ENCODE measurements at regions not wholly inside any gene's neighbourhood (a gene's known extent, or its start where the extent isn't known, plus 50 kb on each side); places are given as distances from the start of the nearest gene placed in this dataset.

DNA sequence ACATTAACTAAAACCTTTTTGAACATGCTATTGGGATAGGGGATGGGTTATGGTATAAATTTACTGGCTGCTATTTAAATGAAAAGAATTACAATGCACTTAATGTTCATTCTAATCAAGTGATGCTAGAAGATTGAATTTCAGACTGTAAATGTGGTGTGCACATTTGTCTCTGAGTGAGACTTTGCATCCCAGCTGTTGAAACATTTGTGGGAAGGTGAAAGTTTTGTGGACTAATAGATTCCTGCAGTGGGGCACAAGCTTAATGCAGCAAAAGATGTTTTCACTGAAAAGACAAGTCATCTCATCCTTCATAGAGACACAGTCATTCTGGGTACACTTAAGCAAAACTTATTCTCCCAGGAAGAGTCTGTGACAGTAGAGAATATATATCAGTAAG lies 323.6 kb downstream of the NFIB start:
- TF ChIP-seq, protein P1, sequence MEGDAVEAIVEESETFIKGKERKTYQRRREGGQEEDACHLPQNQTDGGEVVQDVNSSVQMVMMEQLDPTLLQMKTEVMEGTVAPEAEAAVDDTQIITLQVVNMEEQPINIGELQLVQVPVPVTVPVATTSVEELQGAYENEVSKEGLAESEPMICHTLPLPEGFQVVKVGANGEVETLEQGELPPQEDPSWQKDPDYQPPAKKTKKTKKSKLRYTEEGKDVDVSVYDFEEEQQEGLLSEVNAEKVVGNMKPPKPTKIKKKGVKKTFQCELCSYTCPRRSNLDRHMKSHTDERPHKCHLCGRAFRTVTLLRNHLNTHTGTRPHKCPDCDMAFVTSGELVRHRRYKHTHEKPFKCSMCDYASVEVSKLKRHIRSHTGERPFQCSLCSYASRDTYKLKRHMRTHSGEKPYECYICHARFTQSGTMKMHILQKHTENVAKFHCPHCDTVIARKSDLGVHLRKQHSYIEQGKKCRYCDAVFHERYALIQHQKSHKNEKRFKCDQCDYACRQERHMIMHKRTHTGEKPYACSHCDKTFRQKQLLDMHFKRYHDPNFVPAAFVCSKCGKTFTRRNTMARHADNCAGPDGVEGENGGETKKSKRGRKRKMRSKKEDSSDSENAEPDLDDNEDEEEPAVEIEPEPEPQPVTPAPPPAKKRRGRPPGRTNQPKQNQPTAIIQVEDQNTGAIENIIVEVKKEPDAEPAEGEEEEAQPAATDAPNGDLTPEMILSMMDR (conservative IDR thresholded peaks at IDR 0.05; ENCODE audit: low read depth in 2 of 2) = no peak
- TF ChIP-seq EZH2phosphoT487 (IDR thresholded peaks at IDR 0.05; ENCODE audit: unreplicated experiment) = no peak
- TF ChIP-seq CREB1 (CRISPR knock-in tag; IDR thresholded peaks at IDR 0.05; ENCODE audit: low read depth) = no peak
- no peak for TF ChIP-seq POLR2AphosphoS5 (IDR thresholded peaks at IDR 0.05; ENCODE audit: low read depth)
- TF ChIP-seq JUNB (IDR thresholded peaks at IDR 0.05; ENCODE audit: unreplicated experiment) = no peak
- TF ChIP-seq, protein P2, sequence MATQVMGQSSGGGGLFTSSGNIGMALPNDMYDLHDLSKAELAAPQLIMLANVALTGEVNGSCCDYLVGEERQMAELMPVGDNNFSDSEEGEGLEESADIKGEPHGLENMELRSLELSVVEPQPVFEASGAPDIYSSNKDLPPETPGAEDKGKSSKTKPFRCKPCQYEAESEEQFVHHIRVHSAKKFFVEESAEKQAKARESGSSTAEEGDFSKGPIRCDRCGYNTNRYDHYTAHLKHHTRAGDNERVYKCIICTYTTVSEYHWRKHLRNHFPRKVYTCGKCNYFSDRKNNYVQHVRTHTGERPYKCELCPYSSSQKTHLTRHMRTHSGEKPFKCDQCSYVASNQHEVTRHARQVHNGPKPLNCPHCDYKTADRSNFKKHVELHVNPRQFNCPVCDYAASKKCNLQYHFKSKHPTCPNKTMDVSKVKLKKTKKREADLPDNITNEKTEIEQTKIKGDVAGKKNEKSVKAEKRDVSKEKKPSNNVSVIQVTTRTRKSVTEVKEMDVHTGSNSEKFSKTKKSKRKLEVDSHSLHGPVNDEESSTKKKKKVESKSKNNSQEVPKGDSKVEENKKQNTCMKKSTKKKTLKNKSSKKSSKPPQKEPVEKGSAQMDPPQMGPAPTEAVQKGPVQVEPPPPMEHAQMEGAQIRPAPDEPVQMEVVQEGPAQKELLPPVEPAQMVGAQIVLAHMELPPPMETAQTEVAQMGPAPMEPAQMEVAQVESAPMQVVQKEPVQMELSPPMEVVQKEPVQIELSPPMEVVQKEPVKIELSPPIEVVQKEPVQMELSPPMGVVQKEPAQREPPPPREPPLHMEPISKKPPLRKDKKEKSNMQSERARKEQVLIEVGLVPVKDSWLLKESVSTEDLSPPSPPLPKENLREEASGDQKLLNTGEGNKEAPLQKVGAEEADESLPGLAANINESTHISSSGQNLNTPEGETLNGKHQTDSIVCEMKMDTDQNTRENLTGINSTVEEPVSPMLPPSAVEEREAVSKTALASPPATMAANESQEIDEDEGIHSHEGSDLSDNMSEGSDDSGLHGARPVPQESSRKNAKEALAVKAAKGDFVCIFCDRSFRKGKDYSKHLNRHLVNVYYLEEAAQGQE (IDR thresholded peaks at IDR 0.05; ENCODE audit: unreplicated experiment) = no peak
- TF ChIP-seq EZH2 (IDR thresholded peaks at IDR 0.05; ENCODE audit: low read depth, unreplicated experiment) = no peak
- TF ChIP-seq, protein P3, sequence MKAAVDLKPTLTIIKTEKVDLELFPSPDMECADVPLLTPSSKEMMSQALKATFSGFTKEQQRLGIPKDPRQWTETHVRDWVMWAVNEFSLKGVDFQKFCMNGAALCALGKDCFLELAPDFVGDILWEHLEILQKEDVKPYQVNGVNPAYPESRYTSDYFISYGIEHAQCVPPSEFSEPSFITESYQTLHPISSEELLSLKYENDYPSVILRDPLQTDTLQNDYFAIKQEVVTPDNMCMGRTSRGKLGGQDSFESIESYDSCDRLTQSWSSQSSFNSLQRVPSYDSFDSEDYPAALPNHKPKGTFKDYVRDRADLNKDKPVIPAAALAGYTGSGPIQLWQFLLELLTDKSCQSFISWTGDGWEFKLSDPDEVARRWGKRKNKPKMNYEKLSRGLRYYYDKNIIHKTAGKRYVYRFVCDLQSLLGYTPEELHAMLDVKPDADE (IDR thresholded peaks at IDR 0.05) = no peak
- TF ChIP-seq ZNF114 (CRISPR knock-in tag; IDR thresholded peaks at IDR 0.05) = no peak
- TF ChIP-seq, protein P4, sequence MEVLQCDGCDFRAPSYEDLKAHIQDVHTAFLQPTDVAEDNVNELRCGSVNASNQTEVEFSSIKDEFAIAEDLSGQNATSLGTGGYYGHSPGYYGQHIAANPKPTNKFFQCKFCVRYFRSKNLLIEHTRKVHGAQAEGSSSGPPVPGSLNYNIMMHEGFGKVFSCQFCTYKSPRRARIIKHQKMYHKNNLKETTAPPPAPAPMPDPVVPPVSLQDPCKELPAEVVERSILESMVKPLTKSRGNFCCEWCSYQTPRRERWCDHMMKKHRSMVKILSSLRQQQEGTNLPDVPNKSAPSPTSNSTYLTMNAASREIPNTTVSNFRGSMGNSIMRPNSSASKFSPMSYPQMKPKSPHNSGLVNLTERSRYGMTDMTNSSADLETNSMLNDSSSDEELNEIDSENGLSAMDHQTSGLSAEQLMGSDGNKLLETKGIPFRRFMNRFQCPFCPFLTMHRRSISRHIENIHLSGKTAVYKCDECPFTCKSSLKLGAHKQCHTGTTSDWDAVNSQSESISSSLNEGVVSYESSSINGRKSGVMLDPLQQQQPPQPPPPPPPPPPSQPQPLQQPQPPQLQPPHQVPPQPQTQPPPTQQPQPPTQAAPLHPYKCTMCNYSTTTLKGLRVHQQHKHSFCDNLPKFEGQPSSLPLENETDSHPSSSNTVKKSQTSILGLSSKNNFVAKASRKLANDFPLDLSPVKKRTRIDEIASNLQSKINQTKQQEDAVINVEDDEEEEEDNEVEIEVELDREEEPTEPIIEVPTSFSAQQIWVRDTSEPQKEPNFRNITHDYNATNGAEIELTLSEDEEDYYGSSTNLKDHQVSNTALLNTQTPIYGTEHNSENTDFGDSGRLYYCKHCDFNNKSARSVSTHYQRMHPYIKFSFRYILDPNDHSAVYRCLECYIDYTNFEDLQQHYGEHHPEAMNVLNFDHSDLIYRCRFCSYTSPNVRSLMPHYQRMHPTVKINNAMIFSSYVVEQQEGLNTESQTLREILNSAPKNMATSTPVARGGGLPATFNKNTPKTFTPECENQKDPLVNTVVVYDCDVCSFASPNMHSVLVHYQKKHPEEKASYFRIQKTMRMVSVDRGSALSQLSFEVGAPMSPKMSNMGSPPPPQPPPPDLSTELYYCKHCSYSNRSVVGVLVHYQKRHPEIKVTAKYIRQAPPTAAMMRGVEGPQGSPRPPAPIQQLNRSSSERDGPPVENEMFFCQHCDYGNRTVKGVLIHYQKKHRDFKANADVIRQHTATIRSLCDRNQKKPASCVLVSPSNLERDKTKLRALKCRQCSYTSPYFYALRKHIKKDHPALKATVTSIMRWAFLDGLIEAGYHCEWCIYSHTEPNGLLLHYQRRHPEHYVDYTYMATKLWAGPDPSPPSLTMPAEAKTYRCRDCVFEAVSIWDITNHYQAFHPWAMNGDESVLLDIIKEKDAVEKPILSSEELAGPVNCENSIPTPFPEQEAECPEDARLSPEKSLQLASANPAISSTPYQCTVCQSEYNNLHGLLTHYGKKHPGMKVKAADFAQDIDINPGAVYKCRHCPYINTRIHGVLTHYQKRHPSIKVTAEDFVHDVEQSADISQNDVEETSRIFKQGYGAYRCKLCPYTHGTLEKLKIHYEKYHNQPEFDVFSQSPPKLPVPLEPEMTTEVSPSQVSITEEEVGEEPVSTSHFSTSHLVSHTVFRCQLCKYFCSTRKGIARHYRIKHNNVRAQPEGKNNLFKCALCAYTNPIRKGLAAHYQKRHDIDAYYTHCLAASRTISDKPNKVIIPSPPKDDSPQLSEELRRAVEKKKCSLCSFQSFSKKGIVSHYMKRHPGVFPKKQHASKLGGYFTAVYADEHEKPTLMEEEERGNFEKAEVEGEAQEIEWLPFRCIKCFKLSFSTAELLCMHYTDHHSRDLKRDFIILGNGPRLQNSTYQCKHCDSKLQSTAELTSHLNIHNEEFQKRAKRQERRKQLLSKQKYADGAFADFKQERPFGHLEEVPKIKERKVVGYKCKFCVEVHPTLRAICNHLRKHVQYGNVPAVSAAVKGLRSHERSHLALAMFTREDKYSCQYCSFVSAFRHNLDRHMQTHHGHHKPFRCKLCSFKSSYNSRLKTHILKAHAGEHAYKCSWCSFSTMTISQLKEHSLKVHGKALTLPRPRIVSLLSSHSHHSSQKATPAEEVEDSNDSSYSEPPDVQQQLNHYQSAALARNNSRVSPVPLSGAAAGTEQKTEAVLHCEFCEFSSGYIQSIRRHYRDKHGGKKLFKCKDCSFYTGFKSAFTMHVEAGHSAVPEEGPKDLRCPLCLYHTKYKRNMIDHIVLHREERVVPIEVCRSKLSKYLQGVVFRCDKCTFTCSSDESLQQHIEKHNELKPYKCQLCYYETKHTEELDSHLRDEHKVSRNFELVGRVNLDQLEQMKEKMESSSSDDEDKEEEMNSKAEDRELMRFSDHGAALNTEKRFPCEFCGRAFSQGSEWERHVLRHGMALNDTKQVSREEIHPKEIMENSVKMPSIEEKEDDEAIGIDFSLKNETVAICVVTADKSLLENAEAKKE (CRISPR knock-in tag; IDR thresholded peaks at IDR 0.05) = no peak
- TF ChIP-seq NANOG (IDR thresholded peaks at IDR 0.05; ENCODE audit: borderline replicate concordance) = no peak
- no peak for TF ChIP-seq ZNF331 (CRISPR knock-in tag; IDR thresholded peaks at IDR 0.05; ENCODE audit: low read depth)
- TF ChIP-seq STAT1 (IDR thresholded peaks at IDR 0.05; ENCODE audit: unreplicated experiment) = no peak

Measured in GM23338 (cell line).